Stimulated activated CD4-positive, alpha-beta T cell treated with anti-CD3 and anti-CD28 coated beads, Interleukin-4, amount 100 ng/mL, for 48 hours (primary cell): ENCODE measurements at regions not wholly inside any gene's neighbourhood (a gene's known extent, or its start where the extent isn't known, plus 50 kb on each side); places are given as distances from the start of the nearest gene placed in this dataset.

Experiments used
- DNase-seq, 2 donors: peaks; one replicate each; pipeline ENCODE4 v3.0.0-alpha.2; 2020; ENCODE audit warnings: low read depth in 2 of 2

DNA sequence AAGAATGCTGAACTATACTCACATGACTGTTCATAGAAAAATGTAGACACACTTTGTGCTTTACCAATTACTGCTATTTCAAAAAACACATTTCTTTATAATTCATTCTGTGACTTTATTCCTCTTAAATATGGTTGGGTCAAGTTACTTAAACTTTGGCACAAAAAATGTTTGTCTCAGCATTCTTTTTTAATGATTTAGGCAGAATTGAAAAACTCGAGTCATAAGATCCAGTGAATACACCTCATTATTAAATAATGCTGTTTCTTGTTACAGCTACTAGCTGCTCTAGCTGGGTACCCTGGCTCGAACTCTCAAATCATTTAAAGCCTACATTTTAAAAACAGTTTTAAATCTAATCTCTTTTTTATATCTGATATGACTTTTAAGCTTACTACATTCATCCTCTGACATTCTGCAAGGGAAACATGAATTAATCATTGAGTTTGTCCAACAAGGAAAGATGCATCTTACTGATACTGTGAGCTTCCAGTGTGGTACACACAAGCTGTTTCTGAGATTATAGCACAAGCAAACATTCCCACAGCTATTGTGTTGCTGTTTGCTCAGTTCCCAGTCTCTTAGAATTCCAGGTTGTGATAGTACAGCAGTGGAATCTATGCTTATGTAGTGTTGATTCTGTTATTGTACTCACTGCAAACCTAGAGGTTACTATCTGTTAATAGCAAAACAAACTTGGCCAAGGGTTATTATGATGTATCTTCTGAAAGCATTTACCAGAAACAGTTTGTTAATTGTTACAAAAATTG lies 746.5 kb downstream of the USP25 start:
- DNase-seq = no peak

DNA sequence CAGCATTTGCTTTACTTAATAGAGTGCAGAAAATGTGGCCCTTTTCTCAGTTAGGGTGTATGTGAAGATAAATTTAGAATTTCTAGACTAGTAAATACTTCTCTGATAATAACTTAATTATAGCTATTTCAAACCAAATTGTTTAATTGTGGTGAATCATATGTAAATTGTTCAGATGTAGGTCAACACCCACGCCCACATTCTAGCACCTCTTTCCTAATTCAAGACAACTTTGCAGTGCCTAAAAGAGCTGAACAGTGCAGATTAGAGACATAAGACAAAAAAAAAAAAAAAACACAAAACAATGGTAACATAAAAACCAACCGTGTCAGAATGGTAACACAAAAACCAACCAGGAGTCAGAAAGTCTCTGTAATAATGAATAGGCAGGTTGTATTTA lies 758.3 kb downstream of the USP25 start:
- no peak for DNase-seq

DNA sequence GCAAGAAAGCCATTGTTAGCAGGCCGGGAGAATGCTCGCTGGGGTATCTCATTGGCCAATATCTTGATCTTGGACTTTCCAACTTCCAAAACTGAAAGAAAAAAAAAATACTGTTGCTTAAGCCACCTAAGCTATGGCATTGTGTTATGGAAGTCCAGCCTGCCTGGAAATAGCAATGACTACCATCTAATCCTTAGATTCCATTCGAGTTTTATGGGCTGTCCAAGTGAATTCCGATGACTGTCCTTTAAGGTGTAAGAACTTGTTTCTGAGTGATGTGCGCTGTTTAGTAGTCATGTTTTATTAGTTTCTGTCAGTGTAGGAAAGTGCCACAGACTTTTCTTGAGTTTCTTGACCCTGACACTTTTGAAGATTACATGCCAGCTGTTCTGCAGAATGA lies 762.6 kb downstream of the USP25 start:
- DNase-seq = no peak

DNA sequence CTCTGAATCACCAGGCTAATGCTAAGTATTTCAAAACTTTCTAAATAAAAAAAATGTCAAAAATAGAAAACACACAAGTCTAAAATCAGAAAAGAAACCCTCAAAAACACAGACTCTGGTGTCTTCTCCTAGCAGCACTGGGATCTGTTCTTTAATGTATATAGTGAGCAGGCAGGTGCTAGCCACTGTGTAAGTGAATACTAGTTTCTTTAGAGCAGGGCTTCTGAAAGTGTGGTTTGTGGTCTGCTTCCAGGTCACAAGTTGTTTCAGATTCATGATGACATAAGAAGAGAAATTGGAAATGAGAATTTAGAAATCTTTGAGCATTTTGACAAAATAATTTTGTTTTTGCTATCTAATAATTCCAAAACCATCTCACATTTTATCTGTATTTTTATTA lies 763.1 kb downstream of the USP25 start:
- DNase-seq = no peak

DNA sequence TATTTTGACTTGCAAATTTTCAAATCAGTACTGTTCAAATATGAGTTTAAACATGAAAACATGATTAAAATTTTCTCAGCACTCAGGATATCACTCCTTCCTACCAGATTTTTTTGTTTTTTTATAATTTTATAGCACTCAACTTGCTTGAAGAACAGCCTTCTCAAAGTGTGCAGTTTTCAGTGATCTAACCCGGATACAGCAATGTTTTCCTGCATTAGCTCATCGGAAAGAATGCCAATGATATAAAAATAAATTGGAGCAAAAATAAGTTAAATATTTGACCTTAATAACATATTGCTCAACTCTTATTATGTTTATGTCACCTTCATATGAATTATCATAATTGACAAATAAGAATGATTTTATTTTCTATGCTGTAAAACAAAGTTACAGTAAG lies 766.8 kb downstream of the USP25 start:
- no peak for DNase-seq

DNA sequence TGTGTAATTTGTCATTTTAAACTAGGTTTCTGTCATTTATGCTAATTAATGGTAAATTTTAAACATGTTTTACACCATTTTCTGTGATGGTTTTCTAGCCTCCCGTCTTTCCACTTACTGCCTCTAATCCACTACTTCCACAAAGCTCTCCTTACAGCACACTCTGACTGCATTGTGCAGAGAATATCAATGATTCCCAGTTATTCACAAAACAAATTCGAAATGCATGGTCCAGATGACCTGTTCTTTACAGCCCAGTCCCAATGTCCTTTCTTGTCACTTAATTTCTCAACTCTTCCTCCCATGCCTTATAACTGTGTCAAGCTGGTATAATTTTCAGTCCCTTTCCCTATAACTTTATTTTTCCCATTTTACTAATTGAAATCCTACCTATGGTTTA lies 770.5 kb downstream of the USP25 start:
- DNase-seq = no peak

DNA sequence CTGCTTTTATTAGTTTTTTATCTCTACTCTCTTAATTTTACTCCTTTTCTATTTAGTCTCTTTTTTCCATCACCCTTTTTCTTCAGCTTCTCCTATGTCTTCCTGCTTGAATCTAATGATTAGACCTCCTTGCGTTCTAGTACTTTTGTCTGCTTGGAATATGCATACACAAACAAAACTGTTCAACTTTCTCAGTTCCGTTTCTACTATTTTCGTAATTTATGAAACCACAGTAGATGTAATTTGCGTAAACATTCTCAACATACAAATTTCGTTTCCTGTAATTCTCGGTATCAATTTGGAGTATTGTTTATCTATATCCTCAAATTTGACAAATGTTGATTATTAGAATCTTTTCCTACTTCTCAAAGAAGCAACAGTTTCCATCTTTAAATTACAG lies 772.5 kb downstream of the USP25 start:
- DNase-seq = no peak

DNA sequence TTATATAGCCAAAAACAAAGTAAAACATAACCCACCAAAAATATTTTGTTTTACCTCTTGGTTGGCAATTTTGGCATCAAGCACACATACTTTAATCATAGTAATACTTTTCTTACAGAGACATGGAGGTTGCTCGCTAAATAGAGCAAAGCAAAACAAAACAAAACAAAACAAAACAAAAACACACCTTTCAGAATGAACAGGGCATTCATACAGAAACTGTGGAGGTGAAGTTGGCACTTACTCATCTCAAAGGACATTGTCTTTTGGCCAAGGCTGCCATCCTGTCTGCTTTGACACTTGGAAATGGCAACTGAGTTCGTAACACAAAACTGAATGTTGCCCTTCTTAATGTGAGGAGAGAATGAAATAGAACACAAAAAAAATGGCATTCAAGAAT lies 773.1 kb downstream of the USP25 start:
- DNase-seq = no peak

DNA sequence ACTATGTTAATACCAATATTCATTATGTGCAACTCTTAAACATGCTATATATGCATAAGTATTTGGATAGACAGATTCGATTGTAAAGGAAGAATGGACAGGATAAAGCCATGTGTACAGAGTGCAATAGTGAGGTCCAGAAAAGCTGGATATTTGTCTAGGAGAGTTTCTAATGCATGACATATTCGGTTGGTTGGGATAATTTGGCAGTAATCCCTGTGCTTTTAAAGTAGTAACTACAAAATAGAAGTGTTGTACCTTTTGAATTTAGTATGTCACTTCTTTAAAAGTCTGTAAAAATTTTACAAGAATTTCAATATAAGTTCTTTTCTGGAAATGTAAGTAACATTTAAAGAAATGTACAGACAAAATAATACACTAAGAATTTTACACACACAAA lies 774.5 kb downstream of the USP25 start:
- no peak for DNase-seq

DNA sequence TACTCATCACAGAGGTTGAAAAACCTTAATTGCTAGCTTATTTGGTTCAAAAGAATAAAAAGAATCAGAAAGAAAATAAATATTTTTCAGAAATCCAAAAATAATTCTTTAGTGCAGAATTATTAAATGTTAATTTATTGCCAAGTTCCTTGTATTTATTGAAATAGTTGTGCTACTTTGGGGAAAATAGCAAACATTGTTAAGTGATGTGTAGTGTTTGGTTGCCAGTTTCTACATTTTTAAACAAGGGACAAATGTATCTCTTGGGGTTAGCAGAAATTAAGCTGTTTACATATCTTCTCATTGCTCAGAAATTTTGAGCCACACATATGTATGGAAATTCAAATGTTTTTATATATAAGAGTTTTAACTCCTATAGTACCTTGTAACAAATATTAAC lies 775.0 kb downstream of the USP25 start:
- no peak for DNase-seq

DNA sequence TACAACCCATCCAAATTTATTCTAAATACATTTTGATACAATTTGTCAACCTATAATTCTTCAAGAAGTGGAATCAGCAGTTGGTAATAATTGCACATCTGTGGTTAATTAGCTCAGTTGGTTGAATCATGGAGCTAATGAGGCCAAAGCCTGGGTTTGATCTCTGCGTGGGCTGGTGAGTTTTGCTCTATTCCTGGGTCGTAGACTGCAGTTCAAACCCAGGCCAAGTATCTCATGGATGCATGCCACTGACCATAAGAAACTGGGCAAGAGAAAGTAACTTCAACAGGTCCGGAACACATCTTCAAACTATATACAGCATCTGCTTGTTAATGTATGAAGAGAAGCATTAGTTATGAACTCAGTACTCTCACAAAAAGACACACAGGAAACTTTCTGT lies 779.7 kb downstream of the USP25 start:
- DNase-seq = no peak

DNA sequence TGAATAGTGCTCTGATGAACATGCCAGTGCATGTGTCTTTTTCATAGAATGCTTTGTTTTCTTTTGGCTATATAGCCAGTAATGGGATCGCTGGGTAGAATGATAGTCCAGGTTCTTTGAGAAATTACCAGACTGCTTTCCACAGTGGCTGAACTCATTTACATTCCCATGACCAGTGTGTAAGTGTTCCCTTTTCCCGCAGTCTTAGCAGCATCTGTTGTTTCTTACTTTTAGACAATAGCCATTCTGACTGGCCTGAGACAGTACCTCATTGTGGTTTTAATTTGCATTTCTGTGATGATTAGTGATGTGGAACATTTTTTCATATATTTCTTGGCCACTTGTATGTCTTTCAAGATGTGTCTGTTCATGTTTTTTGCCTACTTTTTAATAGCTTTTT lies 784.5 kb downstream of the USP25 start:
- no peak for DNase-seq

DNA sequence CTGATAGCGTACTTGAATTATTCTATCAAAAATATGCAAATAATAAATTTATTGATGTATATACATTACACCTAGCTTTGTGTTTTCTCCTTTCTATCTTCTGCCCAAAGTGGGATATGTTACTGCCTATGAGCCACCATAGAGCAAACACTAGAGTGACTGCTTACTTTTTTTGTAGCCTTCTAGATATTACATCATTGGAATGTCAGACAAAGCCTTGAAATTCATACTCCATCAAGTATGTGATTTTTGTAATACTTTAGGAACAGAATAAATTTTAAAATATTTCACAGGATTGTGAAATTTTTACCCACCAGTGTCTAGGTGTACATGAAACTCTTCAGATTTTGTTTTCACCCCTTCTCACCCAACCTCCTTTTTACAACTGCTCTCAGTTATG lies 787.6 kb downstream of the USP25 start:
- DNase-seq = no peak

DNA sequence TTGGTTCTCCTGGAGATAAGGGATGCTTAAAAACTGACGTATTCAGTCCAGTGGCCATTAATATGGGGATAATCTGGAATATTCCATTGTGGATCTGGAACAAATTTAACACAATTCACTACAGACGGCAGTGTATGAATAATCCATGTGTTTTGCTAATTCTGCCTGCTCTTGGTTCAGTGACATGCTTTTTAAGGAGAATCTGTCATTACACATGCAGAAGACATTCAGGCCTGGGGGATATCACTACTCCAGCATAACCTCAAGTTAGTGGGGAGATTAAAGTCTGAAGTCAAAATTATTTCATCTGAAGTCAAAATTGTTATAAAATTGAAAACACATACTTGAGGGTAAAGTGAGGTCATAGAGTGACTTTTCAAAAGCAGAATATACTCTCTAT lies 789.3 kb downstream of the USP25 start:
- DNase-seq = no peak

DNA sequence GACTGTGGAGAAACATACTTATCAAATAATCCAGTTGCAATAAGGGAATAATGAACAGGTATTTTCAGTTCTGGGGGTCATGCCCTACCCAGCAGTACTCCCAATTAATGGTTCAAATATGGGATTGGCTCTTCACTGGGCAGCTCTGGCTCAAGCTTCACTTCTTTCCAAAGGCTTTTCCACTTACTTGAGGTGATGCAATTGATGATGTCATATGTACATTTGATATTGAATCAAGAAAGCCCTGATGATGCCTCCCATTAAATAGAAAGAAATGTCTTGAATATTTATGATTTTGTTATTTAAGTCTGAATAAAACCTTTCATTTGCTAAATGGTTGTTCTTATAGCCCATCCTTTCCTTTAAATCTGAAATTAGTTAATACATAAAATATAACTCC lies 789.9 kb downstream of the USP25 start:
- no peak for DNase-seq

DNA sequence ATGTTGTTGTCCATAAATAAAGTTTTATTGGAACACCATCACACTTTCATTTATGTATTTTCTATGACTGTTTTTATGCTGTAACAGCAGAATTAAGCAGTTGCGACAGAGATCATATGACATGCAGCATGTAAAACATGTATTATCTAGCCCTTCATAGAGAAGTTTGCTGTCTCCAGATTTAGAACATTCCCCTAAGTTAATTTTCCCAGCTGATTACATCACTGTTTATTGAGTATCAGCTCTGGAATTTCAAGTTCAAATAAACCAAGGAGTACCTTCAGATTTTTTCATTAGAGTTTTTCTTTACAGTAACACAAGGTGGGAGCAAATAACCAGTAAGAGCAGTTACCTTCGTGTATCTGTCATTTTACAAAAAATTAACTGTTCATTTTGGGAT lies 792.8 kb downstream of the USP25 start:
- no peak for DNase-seq

DNA sequence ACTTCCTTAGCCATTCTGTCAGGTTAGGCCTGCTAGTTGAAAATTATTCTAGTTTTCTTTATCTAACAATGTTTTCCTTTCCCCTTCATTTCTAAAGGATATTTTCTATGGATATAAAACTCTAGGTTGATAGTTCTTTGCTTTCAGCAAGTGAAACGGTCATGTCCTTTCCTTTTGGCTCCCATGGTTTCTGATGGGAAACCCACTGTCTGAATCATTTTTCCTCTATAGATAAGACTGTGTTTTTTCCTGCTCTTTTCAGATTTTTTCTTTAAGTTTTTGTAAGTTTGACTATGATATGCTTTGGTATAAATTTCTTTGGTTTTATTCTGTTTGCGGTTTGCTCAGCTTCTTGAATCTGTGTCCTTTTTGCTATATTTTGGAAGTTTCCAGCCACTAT lies 800.9 kb downstream of the USP25 start:
- DNase-seq = no peak

DNA sequence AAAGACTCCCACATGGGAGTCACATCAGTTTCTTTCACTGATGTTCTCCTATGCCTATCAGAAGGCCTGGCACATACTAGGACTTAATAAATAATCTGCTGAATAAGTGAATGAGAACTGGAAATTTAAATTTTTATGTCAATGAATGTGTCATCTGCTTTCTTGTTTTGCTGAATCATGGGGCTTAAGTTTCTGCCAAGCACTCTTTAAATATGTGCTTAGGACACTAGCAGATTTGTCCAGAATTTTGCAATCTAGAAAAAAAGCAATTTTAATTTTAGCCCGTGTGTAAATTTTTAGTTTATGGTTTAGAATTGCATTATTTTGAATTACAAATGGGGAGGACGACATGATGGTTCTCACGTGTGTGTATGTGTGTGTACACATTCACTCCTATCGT lies 803.1 kb downstream of the USP25 start:
- DNase-seq = no peak

DNA sequence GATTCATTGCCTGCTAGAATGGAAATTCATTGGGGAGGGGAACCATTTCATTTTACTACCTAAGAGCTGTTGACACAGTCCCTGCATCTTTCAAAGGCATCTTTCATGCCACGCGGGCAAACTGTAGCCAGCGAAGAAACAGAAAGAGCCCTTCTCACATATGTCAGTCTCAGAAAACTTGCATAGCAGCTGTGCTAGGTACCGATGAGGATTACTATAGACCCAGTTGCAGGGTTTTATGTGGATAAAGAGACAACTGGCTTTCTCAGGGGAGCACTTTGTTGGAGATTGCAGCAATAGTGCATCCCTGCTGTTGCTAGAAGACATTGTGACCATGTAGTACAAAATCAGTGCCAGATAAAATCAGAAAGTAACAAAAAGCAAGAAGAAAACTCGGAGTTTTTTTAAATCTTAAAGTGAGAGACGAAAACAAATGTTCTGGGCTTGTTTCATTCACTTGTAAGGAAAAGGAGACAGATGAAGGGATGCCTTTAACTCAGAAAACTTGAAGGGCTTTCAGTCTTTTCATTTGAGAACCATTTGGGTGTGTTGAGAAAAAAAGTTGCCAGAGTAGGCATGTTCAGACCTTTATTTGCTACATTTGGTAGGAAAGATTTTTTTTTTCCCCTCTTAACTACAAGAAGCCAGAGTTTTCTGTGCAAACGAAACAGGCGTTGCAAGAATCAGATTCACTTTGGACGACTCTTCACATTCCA lies 804.1 kb downstream of the USP25 start:
- no peak for DNase-seq

DNA sequence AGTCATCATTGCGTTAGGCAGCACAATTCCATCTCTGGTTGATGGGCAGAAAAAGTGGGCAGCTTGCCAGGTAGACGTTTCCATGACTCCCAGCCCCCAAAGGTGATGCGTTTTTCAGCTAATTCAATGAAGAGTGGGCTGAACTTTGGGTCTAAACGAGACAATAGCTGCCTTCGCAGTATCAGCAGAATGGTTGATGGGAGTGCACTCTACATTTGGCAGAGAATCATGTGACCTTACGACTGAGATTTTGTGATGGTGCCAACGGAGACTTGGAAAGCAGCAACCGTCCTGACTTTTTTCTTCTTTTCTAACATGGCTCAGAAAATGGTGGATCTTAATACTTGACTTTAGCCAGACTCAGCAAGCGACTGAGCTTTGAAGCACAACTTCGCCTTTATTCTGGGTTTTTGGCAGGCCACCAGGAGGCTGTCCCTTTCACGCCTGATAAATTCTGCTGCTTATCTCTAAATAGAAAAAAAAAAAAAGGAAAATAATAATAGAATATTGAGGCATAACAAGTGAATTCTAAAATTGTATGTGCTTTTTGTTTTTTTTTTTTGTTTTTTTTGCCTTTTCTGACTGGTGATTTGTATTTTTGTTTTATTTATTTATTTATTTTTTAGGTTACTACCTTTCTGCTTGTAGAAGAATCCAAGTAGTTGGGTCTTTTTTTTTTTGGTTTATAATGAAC lies 804.8 kb downstream of the USP25 start:
- DNase-seq = no peak

DNA sequence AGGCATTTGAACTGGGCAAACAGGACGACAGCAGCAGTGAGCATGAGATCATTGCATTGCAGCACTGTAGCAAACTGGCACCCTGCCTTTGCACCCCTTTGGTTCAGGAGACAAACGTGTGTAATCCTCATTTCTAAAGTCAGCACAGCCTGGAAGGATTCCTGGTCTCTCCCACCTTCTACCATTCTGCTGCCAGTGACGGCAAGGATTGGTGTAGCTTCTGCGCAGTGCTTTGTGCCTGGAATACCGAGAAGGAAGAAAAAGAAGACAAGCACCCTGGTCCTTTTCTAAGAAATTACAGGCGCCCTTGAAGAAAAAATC lies 805.3 kb downstream of the USP25 start:
- no peak for DNase-seq

DNA sequence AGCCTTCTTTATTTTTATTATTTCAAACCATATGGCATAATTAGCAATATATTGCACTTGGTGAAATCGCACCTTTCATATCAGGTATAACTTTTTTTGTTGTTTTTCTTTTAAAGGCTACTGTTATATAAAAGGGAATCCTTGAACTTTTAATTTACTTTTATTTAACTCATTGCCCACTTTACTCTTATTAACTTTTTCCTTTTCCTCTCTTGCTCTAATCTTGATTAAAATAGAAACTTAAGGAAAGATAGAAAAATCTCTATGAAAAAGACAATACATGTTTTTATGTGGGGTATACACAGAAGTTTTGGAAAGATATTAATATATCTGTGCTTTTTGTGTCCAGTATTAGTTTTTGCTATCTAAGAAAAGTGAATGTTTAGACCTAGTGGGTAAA lies 805.8 kb downstream of the USP25 start:
- no peak for DNase-seq

DNA sequence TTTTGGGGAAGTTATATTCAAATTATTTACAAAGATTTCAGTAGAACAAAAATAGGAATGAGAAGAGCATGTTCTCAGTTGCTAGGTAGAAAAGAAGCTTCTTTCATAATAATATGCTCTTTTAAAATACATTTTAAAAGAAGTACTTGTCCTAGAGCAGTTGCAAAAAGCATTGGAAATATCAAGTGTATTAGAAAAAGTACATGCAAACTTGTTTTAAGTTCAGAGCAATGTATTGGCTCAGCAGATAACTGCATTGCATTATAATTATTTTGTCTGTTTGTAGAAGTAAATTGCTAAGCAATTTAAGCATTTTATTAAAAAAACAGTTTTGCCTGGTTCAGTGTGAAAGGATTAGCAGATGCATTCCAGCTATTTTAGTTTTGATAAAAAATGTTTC lies 806.4 kb downstream of the USP25 start:
- no peak for DNase-seq
